GM08714 (cell line): ENCODE measurements at regions not wholly inside any gene's neighbourhood (a gene's known extent, or its start where the extent isn't known, plus 50 kb on each side); places are given as distances from the start of the nearest gene placed in this dataset.
"Not testable (repeated sequence)": the region's sequence is repeated elsewhere in the genome, so short reads cannot be mapped to it uniquely, and the experiment has no call there.

ENCODE experiments used
- H3K4me3 ChIP-seq: fragments of 200-500 bp; sonication (Bioruptor generic); 2 replicates; pipeline ENCODE4 v1.5.1; 2014; ENCODE audit warnings: mild to moderate bottlenecking, low read length, inconsistent platforms
- ZNF274 ChIP-seq: IDR thresholded peaks from 2 replicates; pipeline ENCODE4 v1.6.1; 2012; ENCODE audit warnings: mild to moderate bottlenecking, low read depth, low read length

DNA sequence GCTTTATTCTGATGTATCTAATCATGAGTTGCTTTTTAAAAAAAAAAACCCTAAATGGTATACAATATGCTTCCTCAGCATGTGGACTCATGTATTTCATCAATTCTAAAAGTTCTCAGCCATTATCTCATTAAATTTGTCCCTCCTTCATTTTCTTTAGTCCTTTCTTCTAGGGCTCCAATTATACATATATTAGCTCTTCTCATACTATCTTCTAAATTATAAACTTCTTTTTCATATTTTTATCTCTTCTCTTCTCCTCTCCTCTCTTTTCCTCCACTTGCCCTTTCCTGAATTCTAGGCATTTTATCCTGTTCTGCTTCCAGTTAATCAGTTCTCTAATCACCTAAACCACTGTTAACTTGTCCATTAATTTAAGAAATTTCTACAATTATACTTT, 55.0 kb upstream of the IL33 start:
- no peak for TF ChIP-seq ZNF274
- no peak overlapping the region for H3K4me3 ChIP-seq

DNA sequence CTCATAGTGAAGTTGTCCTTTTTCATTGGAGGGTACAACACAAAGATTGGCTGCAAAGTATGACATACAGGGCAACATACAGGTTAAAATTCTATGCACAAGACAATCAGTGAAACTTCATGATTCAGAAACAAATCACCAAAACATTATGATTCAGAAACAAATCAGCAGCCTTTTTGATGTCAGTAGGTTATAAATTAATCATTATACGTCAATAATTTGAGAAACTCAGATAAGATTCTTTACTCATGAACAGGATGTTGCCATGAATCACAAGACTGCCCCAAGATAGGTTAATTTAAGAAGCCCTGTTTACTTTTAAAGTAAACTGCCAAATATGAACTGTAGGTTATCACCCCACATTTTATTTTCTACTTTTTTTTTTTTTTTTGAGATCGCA, 62.2 kb upstream of the IL33 start:
- TF ChIP-seq ZNF274 = no peak
- H3K4me3 ChIP-seq = no peak overlapping the region

DNA sequence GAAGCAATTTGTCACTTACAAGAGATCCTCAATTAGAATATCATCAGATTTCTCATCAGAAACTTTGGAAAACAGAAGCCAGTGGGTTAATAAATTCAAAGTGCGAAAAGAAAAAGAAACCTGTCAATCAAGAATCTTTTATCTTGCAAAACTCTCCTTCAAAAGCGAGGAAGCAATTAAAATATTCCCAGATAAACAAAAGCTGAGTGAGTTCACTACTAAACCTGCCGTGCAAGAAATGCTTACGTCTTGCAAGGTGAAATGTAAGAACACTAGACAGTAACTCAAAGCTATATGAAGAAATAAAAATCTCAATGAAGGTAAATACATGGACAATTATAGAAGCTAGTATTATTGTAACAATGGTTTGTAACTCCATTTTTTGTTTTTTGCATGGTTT, 62.8 kb upstream of the IL33 start:
- TF ChIP-seq ZNF274 = no peak
- no peak overlapping the region for H3K4me3 ChIP-seq

DNA sequence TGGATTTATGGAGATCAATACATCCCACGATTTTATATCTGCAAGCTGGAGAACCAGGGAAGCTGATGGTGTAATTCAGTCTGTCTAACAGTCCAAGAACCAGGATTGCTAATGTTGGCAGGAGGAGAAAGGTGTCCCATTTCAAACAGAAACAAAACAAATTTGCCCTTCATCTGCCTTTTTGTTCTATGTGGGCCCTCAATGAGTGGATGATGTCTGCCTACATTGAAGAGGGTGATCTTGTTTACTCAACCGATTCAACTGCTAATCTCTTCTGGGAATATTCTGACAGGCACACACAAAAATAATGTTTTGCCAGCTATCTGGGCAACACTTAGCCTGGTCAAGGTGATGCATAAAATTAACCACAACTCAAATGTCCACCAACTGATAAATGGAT, 65.1 kb upstream of the IL33 start:
- H3K4me3 ChIP-seq = no peak overlapping the region
- no peak for TF ChIP-seq ZNF274

DNA sequence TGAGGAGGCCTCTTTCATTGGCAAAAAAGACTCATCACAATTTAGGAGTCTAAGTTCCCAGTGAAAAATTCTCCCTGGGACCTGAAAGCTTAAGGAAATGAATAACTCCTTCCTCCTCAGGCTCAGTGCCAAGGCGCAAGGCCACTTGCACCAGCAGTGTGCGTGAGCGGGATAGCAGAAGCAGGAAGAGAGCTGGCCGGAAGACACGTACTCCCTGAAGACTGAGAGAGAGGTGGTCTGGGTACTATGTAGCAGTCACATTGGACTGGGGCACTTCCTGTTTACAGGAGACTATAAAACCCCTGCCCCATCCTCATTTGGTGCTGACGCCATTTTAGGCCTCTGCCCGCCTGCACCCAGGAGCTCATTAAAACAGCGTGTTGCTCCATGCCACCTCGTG, 66.3 kb upstream of the IL33 start:
- TF ChIP-seq ZNF274 = no peak
- no peak overlapping the region for H3K4me3 ChIP-seq

DNA sequence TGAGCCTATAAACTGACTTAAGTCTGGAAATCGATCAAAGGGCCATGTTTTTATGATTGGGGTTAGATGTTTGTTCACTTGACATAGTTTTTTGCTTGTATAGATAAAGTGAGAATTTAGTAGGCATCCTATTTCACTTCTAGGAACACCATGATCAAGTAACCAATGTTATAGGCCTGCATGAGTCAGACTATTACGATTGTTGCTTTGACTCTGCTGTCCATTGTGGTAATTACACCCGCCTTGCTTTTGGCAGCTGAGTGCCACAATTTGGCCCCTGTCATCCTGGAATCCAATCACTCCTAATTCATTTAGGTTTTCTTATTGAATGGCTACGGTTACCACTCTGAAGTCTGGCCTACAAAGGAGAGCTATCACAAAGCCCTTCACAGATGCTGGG, 67.8 kb upstream of the IL33 start:
- TF ChIP-seq ZNF274 = no peak
- H3K4me3 ChIP-seq = no peak overlapping the region

DNA sequence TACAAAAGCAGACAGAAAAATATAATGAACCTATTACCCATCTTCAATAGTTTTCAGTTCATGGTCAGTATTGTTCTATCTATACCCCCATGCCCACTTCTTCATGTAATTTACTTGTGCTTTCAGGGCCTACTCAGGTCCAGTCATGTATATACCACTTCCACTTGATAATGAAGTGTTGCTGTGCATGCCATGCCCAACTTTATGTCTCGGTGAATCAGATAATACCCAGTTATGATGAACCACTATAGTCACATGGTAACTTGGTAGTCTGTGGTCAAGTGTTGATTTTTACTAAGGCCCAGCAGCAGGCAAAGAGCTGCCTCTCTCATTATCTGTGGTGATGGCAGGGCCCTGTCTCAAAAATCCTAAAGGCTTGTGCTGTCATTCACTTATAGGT, 70.7 kb upstream of the IL33 start:
- no peak overlapping the region for H3K4me3 ChIP-seq
- no peak for TF ChIP-seq ZNF274

DNA sequence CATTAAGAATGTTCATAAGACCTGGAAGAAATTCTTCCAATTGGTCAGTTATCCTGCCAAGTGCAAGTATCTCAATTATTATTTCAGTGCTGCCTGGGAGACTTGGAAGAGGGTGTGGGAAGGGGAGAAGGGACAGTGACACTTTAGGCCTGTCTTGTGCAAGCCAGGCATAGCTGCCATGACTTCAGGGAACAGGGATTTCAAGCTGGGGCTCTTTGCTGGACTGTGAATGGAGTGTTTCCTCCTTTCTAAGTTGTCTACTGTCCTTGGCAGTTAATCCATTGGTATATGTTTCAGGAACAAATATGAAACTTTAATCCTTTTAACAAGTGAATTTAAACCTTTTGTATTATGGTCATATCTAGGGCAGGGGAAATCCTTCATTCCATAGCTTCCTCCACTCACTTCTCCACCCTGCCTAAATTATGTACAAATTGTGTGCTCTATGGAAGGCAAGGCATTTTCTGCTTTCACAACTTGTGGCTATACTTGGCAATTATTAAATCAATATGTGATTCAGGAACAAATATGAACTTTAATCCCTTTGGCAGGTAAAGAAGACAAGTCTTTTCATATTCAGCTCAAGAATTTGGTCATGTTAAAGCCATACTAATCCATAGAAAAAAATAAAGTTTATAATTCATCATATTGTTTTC, 72.7 kb upstream of the IL33 start:
- TF ChIP-seq ZNF274 = no peak
- no peak overlapping the region for H3K4me3 ChIP-seq

DNA sequence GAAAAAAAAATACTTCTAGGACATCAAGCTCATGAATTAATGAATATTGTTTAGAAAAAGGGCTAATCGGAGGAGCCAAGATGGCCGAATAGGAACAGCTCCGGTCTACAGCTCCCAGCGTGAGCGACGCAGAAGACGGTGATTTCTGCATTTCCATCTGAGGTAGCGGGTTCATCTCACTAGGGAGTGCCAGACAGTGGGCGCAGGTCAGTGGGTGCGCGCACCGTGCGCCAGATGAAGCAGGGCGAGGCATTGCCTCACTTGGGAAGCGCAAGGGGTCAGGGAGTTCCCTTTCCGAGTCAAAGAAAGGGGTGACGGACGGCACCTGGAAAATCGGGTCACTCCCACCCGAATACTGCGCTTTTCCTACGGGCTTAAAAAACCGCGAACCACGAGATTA, 79.8 kb upstream of the IL33 start:
- not testable (repeated sequence) for H3K4me3 ChIP-seq

DNA sequence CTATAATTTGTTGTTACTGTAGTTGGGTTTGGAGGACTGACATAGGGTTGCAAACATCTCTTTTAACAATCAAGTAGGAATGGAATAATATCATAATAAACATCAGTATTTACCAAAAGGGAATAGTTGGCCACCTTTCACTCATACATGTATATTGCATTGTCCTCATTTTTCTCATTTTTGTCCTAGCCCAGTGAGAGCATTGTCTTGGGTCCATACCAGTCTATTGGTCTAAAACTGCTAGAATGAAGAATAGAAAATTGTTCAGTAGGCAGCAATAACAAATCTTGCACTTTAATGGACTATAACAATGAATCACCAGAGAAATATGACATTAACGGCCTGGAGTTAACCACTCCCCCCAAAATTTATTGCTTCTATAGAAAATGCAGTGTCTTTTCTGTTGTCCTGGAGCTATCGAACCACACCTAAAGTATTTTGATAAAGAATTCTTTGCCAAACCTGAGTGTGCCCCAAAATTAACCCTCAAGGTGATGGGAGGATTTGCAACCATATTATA, 80.9 kb upstream of the IL33 start:
- no peak for TF ChIP-seq ZNF274
- H3K4me3 ChIP-seq = no peak overlapping the region

DNA sequence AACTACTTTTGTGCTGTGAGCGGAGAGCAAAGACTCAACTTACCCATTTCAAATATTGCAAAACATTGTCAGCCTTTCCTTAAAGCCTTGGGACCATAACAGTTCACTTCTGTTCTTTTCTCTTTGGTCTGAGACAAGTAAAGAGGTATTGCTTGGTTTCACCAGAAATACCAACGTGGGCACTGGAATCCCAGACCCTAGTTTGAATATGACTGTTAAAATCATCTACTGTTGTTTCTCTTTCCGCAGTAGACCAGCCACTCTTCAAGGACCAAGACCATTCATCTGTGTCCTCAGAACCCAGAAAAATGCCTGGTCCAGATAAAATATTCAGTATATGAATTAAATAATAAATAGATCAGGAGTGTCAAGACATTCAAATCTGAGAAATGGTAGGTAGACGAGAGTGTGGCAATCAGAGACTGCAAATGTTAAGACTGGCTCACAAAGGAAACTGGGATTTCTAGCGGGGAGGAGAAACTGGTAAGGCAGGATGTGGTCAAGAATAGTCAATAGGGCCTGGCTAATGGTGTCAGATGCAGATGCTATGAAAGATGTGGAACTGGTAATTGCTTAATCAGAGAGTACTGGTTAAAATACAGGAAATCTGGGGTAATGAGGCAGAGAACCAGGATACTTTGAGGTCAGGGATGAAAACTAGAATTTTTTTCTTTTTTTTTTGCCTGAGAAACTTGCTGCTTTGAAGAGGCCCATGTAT, 82.1 kb upstream of the IL33 start:
- H3K4me3 ChIP-seq = no peak overlapping the region
- TF ChIP-seq ZNF274 = no peak

DNA sequence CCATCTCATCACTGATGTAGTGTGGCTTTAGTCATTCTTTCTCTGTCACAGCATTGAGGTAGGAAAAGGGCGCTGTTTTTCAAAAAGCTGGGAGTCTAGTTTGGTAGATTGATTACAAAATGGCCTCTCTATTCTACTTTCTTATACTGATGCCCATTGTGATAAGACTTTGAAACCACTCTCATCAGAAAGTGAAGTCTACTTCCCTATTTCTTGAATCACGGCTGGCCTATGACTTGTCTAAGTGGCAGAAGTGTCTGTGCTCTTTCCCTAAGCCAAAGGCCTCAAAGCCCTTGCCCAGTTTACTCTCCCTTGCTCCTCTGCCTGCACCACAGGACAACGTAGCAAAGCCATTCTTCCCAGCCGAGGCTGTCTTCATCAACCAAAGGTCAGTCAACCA, 83.0 kb upstream of the IL33 start:
- TF ChIP-seq ZNF274 = no peak
- no peak overlapping the region for H3K4me3 ChIP-seq

DNA sequence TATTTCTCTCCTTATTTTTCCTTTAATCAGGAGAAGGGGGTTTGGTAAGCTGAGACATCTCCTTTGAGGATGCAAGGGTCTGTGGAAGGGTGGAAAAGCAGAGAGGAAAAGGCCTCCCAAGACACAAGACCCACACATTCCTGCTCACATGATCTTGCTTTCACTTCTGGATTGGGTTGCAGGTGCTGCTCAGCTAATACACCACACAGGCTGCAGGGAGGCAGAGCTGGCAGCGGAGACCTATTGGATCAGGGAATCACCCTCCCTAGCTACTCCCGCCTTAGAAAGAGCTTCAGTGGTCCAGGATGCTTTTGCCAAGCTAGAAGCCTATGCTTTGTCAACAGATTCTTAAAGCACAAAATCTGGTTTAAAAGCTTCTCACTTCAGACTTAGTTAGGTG, 87.6 kb upstream of the IL33 start:
- TF ChIP-seq ZNF274 = no peak

DNA sequence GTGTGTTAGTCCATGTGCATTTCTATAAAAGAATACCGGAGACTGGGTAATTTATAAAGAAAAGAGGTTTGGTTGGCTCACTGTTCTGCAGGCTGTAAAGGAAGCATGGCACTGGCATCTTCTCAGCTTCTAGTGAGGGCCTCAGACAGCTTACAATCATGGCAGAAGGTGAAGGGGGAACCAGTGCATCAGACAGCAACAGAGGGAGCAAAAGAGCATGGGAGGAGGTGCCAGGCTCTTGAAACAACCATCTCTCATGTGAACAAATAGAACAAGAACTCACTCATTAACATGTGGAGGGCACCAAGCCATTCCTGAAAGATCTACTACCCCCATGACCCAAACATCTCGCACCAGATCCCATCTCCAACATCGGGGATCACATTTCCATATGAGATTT, 89.2 kb upstream of the IL33 start:
- no peak for TF ChIP-seq ZNF274
- no peak overlapping the region for H3K4me3 ChIP-seq

More for the DNA sequence above, 87.6 kb upstream of the IL33 start:
- no peak overlapping the region for H3K4me3 ChIP-seq

DNA sequence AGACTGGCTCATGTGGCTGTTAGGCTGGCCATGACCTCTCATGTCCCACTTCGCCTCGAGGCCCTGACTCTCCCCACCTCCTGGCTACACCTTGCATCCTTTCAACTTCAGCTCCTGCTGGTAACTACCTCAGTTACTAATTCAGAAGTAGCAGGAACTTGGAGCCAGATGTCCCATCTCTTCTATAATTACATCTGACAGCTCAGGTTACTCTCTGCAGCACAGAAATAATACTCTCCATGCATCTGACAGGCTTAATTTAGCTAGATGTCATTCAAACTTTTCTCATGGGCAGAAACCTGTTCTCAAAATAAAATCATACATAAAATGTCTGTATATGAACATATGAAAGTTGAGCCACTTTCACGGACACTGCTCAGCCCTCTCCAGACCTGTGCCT, 92.2 kb upstream of the IL33 start:
- no peak overlapping the region for H3K4me3 ChIP-seq
- TF ChIP-seq ZNF274 = no peak

DNA sequence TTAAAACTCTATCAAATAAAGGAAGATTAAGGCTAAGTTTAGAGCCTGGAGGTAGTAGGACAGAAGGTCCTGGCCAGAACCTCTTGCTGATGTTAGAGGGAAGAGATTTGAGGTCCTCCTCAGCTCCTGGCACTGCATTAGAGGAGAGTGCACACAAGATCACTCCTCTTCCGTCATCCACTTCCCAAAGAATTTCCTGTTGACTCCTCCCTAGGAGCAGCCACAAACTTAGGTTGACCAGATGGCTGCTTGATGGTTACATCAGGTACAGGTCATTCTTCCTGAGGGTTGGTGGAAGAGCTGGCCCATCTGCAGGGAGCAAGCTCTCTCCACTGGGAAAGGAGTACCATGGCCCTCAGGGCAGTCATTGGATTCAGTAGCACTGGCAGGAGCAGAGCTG, 93.9 kb upstream of the IL33 start:
- no peak for TF ChIP-seq ZNF274
- no peak overlapping the region for H3K4me3 ChIP-seq
